ENCODE measurements at regions not wholly inside any gene's neighbourhood (a gene's known extent, or its start where the extent isn't known, plus 50 kb on each side); places are given as distances from the start of the nearest gene placed in this dataset.

- Histone ChIP-seq H3K4me3 (no peak overlapping the region), H3K4me1 (ENCODE audit: control insufficient read depth in 5 of 5, insufficient read depth in 5 of 5, low read length in 5 of 5) (no peaks in the 10 kb centered on the region), H3K27me3 (ENCODE audit: control insufficient read depth in 3 of 3, insufficient read depth in 3 of 3, low read length in 2 of 3) (no peaks in the 10 kb centered on the region), H3K36me3 (ENCODE audit: control insufficient read depth in 4 of 4, insufficient read depth in 4 of 4, low read length in 4 of 4) (no peaks in the 10 kb centered on the region), H3K9ac (ENCODE audit: insufficient read depth in 1 of 2, low read length in 2 of 2) (no peak overlapping the region), H3K27ac (ENCODE audit: low read depth in 1 of 2, low read length in 1 of 2) (no peak overlapping the region), H3K9me3 (ENCODE audit: control insufficient read depth in 4 of 4, insufficient read depth in 3 of 4, low read length in 3 of 4) (no peaks in the 10 kb centered on the region)
- 50 to 79% methylated on average over 4 of the region's 4 CpGs for WGBS, 2 donors
- DNase-seq (no peak), ATAC-seq (ENCODE audit: insufficient read depth, low FRiP score) (no peak)
- TF ChIP-seq CTCF (IDR thresholded peaks at IDR 0.05; ENCODE audit: control extremely low read depth, extremely low read depth) = no peak
Measured at GRCh38 chr14:36439766-36440165, 80.3 kb downstream of the NKX2-1 start.

- Histone ChIP-seq H3K9me3 (ENCODE audit: control insufficient read depth in 4 of 4, insufficient read depth in 3 of 4, low read length in 3 of 4) (no peaks in the 10 kb centered on the region), H3K4me3 (no peak overlapping the region), H3K4me1 (ENCODE audit: control insufficient read depth in 5 of 5, insufficient read depth in 5 of 5, low read length in 5 of 5) (no peaks in the 10 kb centered on the region), H3K9ac (ENCODE audit: insufficient read depth in 1 of 2, low read length in 2 of 2) (no peak overlapping the region), H3K27me3 (ENCODE audit: control insufficient read depth in 3 of 3, insufficient read depth in 3 of 3, low read length in 2 of 3) (no peaks in the 10 kb centered on the region), H3K27ac (ENCODE audit: low read depth in 1 of 2, low read length in 1 of 2) (no peak overlapping the region), H3K36me3 (ENCODE audit: control insufficient read depth in 4 of 4, insufficient read depth in 4 of 4, low read length in 4 of 4) (no peaks in the 10 kb centered on the region)
- WGBS, 2 donors = 53 to 57% methylated on average over 4 of the region's 4 CpGs
- no peak for DNase-seq
- no peak for TF ChIP-seq CTCF (IDR thresholded peaks at IDR 0.05; ENCODE audit: control extremely low read depth, extremely low read depth)
- ATAC-seq (ENCODE audit: insufficient read depth, low FRiP score) = peak; percentile 5
Measured at GRCh38 chr14:36438883-36439282, 81.1 kb downstream of the NKX2-1 start.

- DNase-seq (peak in 1 of 3 donors; percentile 18), ATAC-seq (ENCODE audit: insufficient read depth, low FRiP score) (peak; percentile 86)
- H3K27ac ChIP-seq (ENCODE audit: low read depth in 1 of 2, low read length in 1 of 2) = no peak overlapping the region
- H3K4me1 ChIP-seq (ENCODE audit: control insufficient read depth in 5 of 5, insufficient read depth in 5 of 5, low read length in 5 of 5) = no peaks in the 10 kb centered on the region
- H3K9ac ChIP-seq (ENCODE audit: insufficient read depth in 1 of 2, low read length in 2 of 2) = no peak overlapping the region
- H3K4me3 ChIP-seq = no peak overlapping the region
- peaks cover 0 to 2% (median 0%) of the 10 kb centered on the region in 4 donors for H3K9me3 ChIP-seq (ENCODE audit: control insufficient read depth in 4 of 4, insufficient read depth in 3 of 4, low read length in 3 of 4)
- TF ChIP-seq CTCF (IDR thresholded peaks at IDR 0.05; ENCODE audit: control extremely low read depth, extremely low read depth) = no peak
- no peaks in the 10 kb centered on the region for H3K36me3 ChIP-seq (ENCODE audit: control insufficient read depth in 4 of 4, insufficient read depth in 4 of 4, low read length in 4 of 4)
- 52 to 71% methylated on average over 5 of the region's 5 CpGs for WGBS, 2 donors
- H3K27me3 ChIP-seq (ENCODE audit: control insufficient read depth in 3 of 3, insufficient read depth in 3 of 3, low read length in 2 of 3) = no peaks in the 10 kb centered on the region
Measured at GRCh38 chr14:36430662-36431084, 89.4 kb downstream of the NKX2-1 start.

- DNase-seq (no peak), ATAC-seq (ENCODE audit: insufficient read depth, low FRiP score) (peak; percentile 20)
- Histone ChIP-seq H3K9me3 (ENCODE audit: control insufficient read depth in 4 of 4, insufficient read depth in 3 of 4, low read length in 3 of 4) (peaks cover 0 to 2% (median 0%) of the 10 kb centered on the region in 4 donors), H3K9ac (ENCODE audit: insufficient read depth in 1 of 2, low read length in 2 of 2) (no peak overlapping the region), H3K27ac (ENCODE audit: low read depth in 1 of 2, low read length in 1 of 2) (peak overlapping the region in 1 of 2 donors; percentile 74), H3K27me3 (ENCODE audit: control insufficient read depth in 3 of 3, insufficient read depth in 3 of 3, low read length in 2 of 3) (no peaks in the 10 kb centered on the region), H3K4me1 (ENCODE audit: control insufficient read depth in 5 of 5, insufficient read depth in 5 of 5, low read length in 5 of 5) (no peaks in the 10 kb centered on the region), H3K4me3 (no peak overlapping the region), H3K36me3 (ENCODE audit: control insufficient read depth in 4 of 4, insufficient read depth in 4 of 4, low read length in 4 of 4) (no peaks in the 10 kb centered on the region)
- TF ChIP-seq CTCF (IDR thresholded peaks at IDR 0.05; ENCODE audit: control extremely low read depth, extremely low read depth) = no peak
- 61% methylated on average over 4 of the region's 4 CpGs for WGBS, 2 donors
Measured at GRCh38 chr14:36430169-36430568, 89.9 kb downstream of the NKX2-1 start.

Data from lung (tissue), 11 donors.